A549 (cell line): ENCODE measurements at regions not wholly inside any gene's neighbourhood (a gene's known extent, or its start where the extent isn't known, plus 50 kb on each side); places are given as distances from the start of the nearest gene placed in this dataset.

Experiments
- ATAC-seq, 2 experiments: fragments of 200-7000 bp in 1 of 2; fragments of >200 bp in 1 of 2; cut with Nextera tagmentation in 1 of 2; cut with Tn5 transposase in 1 of 2; 3 replicates each; pipeline versions ENCODE4 v1.8.0 to v1.9.1; 2018 to 2020; ENCODE audit warnings: mild to moderate bottlenecking in 1 of 2, moderate library complexity in 1 of 2
- CTCF ChIA-PET: fragments of 300-600 bp; sonication (Branson Sonifier 250); formaldehyde crosslinking; extraction: SDS; loops from one replicate; lab custom pipeline; 2021; ENCODE audit warnings: antibody characterized with exemption, inconsistent platforms; lab: Yijun Ruan, JAX
- POLR2A ChIA-PET: fragments of 350-600 bp; formaldehyde crosslinking; extraction: SDS; loops from one replicate; lab custom pipeline; 2021; ENCODE audit warnings: antibody characterized with exemption, inconsistent platforms; lab: Yijun Ruan, JAX
- DNase-seq, 2 experiments: peaks; one replicate each; pipeline versions ENCODE4 v3.0.0 to v3.0.0-alpha.2; 2011 to 2016; ENCODE audit warnings: low read depth in 1 of 2, low spot score in 1 of 2
- FAIRE-seq: peaks from 2 replicates; lab custom pipeline; 2011; peaks lifted over from hg19 to GRCh38; lab: Jason Lieb, UNC
- H3K27ac ChIP-seq, 2 experiments: fragments of >200 bp; sonication (Bioruptor Twin); formaldehyde crosslinking; 3 replicates each; pipeline ENCODE4 v1.5.1; 2016 to 2017
- H3K4me1 ChIP-seq: fragments of >200 bp; sonication (Bioruptor Twin); formaldehyde crosslinking; 3 replicates; pipeline ENCODE4 v1.6.1; 2016
- H3K4me2 ChIP-seq: fragments of >200 bp; sonication (Bioruptor Twin); formaldehyde crosslinking; 3 replicates; pipeline ENCODE4 v1.6.1; 2016
- H3K4me3 ChIP-seq: fragments of >200 bp; sonication (Bioruptor Twin); formaldehyde crosslinking; 3 replicates; pipeline ENCODE4 v1.5.1; 2016
- H3K9me3 ChIP-seq: fragments of >200 bp; sonication (Bioruptor Twin); formaldehyde crosslinking; 3 replicates; pipeline ENCODE4 v1.6.1; 2016
- CHD2 ChIP-seq: fragments of 150-350 bp; IDR thresholded peaks from 2 replicates; pipeline ENCODE4 v1.6.1; 2014; ENCODE audit warnings: low read length; ENCODE audit not compliant: partially characterized antibody
- E2F6 ChIP-seq: IDR thresholded peaks from 2 replicates; pipeline ENCODE4 v1.6.1; 2012; ENCODE audit warnings: low read depth, borderline replicate concordance
- FOSB ChIP-seq: fragments of 250-450 bp; sonication (Bioruptor Pico); IDR thresholded peaks from 2 replicates; pipeline ENCODE4 v1.5.0; 2020; ENCODE audit warnings: mild to moderate bottlenecking, moderate library complexity
- HDAC2 ChIP-seq: fragments of 200-600 bp; sonication (generic); IDR thresholded peaks from 2 replicates; pipeline ENCODE4 v1.6.1; 2016
- HES2 ChIP-seq: fragments of >200 bp; sonication (Bioruptor Twin); formaldehyde crosslinking; IDR thresholded peaks from 2 replicates; pipeline ENCODE4 v1.6.1; 2016
- JUN ChIP-seq, 2 experiments: fragments of >200 bp; sonication (Bioruptor Twin); formaldehyde crosslinking; IDR thresholded peaks; 2 replicates in 1 of 2; 3 replicates in 1 of 2; pipeline ENCODE4 v1.6.1; 2016 to 2017
- JUNB ChIP-seq: fragments of >200 bp; sonication (Bioruptor Twin); formaldehyde crosslinking; IDR thresholded peaks from 2 replicates; pipeline ENCODE4 v1.6.1; 2016
- KDM1A ChIP-seq: fragments of 200-600 bp; sonication (generic); IDR thresholded peaks from 2 replicates; pipeline ENCODE4 v1.6.1; 2016; ENCODE audit warnings: low read depth, mild to moderate bottlenecking
- MAZ ChIP-seq: fragments of 150-350 bp; IDR thresholded peaks from 2 replicates; pipeline ENCODE4 v1.6.1; 2014; ENCODE audit warnings: antibody characterized with exemption, low read depth, low read length, borderline replicate concordance
- NFE2L2 ChIP-seq: fragments of 150-350 bp; conservative IDR thresholded peaks from 2 replicates; pipeline ENCODE4 v1.6.1; 2014; ENCODE audit warnings: low read length
- POLR2A ChIP-seq: IDR thresholded peaks from 2 replicates; pipeline ENCODE4 v1.6.1; 2012; ENCODE audit warnings: mild to moderate bottlenecking, low read length
- POLR2AphosphoS2 ChIP-seq: conservative IDR thresholded peaks from 2 replicates; pipeline ENCODE4 v1.6.1; 2012; ENCODE audit warnings: low read length, improper control_type of control experiment, inconsistent platforms
- RARB ChIP-seq: fragments of 250-450 bp; sonication (Bioruptor Pico); IDR thresholded peaks from 2 replicates; pipeline ENCODE4 v1.8.0; 2021; ENCODE audit warnings: mild to moderate bottlenecking, moderate library complexity
- TFCP2L1 ChIP-seq: fragments of 250-450 bp; sonication (Bioruptor Pico); IDR thresholded peaks from 2 replicates; pipeline ENCODE4 v1.5.0; 2021; ENCODE audit warnings: mild to moderate bottlenecking
- TP53 ChIP-seq: fragments of 250-450 bp; sonication (Bioruptor Pico); IDR thresholded peaks from 2 replicates; pipeline ENCODE4 v1.5.0; 2021; ENCODE audit warnings: mild to moderate bottlenecking, moderate library complexity
- ZNF302 ChIP-seq: fragments of 250-450 bp; sonication (Bioruptor Pico); IDR thresholded peaks from 2 replicates; pipeline ENCODE4 v1.9.0; 2021; ENCODE audit warnings: inconsistent platforms, mild to moderate bottlenecking, moderate library complexity
- ZSCAN20 ChIP-seq: fragments of 250-450 bp; sonication (Bioruptor Pico); IDR thresholded peaks from 2 replicates; pipeline ENCODE4 v1.8.0; 2022; ENCODE audit warnings: mild to moderate bottlenecking, moderate library complexity
- WGBS: methylation state at CpG from one replicate; pipeline ENCODE4 v1.1.6; 2017; ENCODE audit errors: missing lambda C conversion rate; 5-methylcytosine and 5-hydroxymethylcytosine counted together
- TF ChIP-seq, protein P1 (sequence below): fragments of 150-350 bp; IDR thresholded peaks from 2 replicates; pipeline ENCODE4 v1.6.1; 2014; ENCODE audit warnings: low read depth, mild to moderate bottlenecking, low read length
- TF ChIP-seq, protein P2 (sequence below): IDR thresholded peaks from 2 replicates; pipeline ENCODE4 v1.6.1; 2012
- TF ChIP-seq, protein P3 (sequence below): IDR thresholded peaks from 2 replicates; pipeline ENCODE4 v1.6.1; 2012

DNA sequence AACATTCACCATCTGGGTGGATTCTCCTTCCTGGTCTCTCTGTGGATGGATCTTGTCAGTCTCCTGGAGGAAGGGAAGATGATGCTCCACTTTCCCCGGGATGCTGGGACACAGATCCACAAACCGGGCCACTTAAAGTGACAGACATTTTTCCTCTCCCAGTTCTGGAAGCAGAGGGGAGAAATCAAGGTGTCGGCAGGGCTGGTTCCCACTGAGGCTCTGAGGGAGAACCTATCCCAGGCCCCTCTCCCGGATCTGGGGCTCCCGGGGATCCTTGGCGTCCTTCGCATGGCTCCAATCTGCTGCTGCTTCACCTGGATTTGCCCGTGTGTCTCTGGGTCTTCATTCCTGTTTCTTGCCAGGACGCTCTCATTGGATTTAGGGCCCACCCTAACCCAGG is 263.1 kb upstream of the TNRC6C start:
- FAIRE-seq (no peak), DNase-seq (no peak)
- Histone ChIP-seq H3K4me2 (no peak overlapping the region), H3K9me3 (no peaks in the 10 kb centered on the region), H3K4me1 (no peaks in the 10 kb centered on the region), H3K4me3 (no peak overlapping the region)
- WGBS, result 63% methylated on average over 9 of the region's 9 CpGs
- CTCF ChIA-PET, result no interaction called here
- TF ChIP-seq, protein P1, sequence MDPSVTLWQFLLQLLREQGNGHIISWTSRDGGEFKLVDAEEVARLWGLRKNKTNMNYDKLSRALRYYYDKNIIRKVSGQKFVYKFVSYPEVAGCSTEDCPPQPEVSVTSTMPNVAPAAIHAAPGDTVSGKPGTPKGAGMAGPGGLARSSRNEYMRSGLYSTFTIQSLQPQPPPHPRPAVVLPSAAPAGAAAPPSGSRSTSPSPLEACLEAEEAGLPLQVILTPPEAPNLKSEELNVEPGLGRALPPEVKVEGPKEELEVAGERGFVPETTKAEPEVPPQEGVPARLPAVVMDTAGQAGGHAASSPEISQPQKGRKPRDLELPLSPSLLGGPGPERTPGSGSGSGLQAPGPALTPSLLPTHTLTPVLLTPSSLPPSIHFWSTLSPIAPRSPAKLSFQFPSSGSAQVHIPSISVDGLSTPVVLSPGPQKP, result no peak
- no peak for TF ChIP-seq ZSCAN20 (CRISPR knock-in tag)
- TF ChIP-seq RARB (CRISPR knock-in tag), result no peak
- TF ChIP-seq, protein P2, sequence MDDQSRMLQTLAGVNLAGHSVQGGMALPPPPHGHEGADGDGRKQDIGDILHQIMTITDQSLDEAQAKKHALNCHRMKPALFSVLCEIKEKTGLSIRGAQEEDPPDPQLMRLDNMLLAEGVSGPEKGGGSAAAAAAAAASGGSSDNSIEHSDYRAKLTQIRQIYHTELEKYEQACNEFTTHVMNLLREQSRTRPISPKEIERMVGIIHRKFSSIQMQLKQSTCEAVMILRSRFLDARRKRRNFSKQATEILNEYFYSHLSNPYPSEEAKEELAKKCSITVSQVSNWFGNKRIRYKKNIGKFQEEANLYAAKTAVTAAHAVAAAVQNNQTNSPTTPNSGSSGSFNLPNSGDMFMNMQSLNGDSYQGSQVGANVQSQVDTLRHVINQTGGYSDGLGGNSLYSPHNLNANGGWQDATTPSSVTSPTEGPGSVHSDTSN, result no peak
- TF ChIP-seq MAZ, result no peak
- TF ChIP-seq, all 56 proteins: peak for 0
- no peak for ATAC-seq
- H3K27ac ChIP-seq, result no peak overlapping the region
- POLR2A ChIA-PET, result no interaction called here

GRCh38 chr17:77696151-77696720 is 262.3 kb upstream of the TNRC6C start:
- FAIRE-seq (no peak), ATAC-seq (no peak)
- TF ChIP-seq CHD2 (no peak), KDM1A (no peak), TP53 (CRISPR knock-in tag) (no peak), HDAC2 (no peak), JUN (IDR thresholded peaks at IDR 0.05) (no peak), E2F6 (no peak), NFE2L2 (no peak)
- TF ChIP-seq, all 56 proteins: peak for 0
- no peaks in the 10 kb centered on the region for H3K4me1 ChIP-seq
- H3K9me3 ChIP-seq, result peaks cover 6% of the 10 kb centered on the region; the same call in 1 of the 3 replicates
- H3K4me3 ChIP-seq, result no peak overlapping the region
- no peak overlapping the region for H3K27ac ChIP-seq
- ChIA-PET POLR2A (interaction anchor here (0.6 kb wide), 1 partner anchor 262 kb away, joined by 3 read pairs; the partner anchor contains the start of gene TNRC6C), CTCF (interaction anchor here (1.0 to 1.8 kb wide), 2 partner anchors 71 to 154 kb away, joined by 3 to 4 read pairs; no protein-coding TSS in a partner anchor)
- no peak overlapping the region for H3K4me2 ChIP-seq
- 65% methylated on average over 26 of the region's 26 CpGs for WGBS
- no peak for DNase-seq

- 40% methylated on average over 15 of the region's 15 CpGs for WGBS
- peaks cover 10% of the 10 kb centered on the region for H3K9me3 ChIP-seq
- H3K4me3 ChIP-seq, result no peak overlapping the region
- FAIRE-seq (no peak), DNase-seq (no peak), ATAC-seq (no peak)
- H3K4me1 ChIP-seq, result no peaks in the 10 kb centered on the region
- CTCF ChIA-PET, result interaction anchor here (0.7 to 1.8 kb wide), 3 partner anchors 12 to 154 kb away, joined by 3 to 4 read pairs (median 3); no protein-coding TSS in a partner anchor
- POLR2A ChIA-PET, result interaction anchor here (0.9 kb wide), 1 partner anchor 262 kb away, joined by 3 read pairs; the partner anchor contains the start of gene TNRC6C
- H3K4me2 ChIP-seq, result no peak overlapping the region
- no peak overlapping the region for H3K27ac ChIP-seq
- TF ChIP-seq JUNB (no peak), TFCP2L1 (CRISPR knock-in tag) (no peak), ZNF302 (CRISPR knock-in tag) (no peak), HES2 (no peak), RARB (CRISPR knock-in tag) (no peak), POLR2AphosphoS2 (no peak), ZSCAN20 (CRISPR knock-in tag) (no peak), FOSB (CRISPR knock-in tag) (no peak), POLR2A (no peak)
- TF ChIP-seq, protein P3, sequence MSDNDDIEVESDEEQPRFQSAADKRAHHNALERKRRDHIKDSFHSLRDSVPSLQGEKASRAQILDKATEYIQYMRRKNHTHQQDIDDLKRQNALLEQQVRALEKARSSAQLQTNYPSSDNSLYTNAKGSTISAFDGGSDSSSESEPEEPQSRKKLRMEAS, result no peak
Observed at GRCh38 chr17:77696721-77697460, 261.6 kb upstream of the TNRC6C start.
